Aorta (tissue), 5 donors: ENCODE measurements at regions not wholly inside any gene's neighbourhood (a gene's known extent, or its start where the extent isn't known, plus 50 kb on each side); places are given as distances from the start of the nearest gene placed in this dataset.

Experiments
- ATAC-seq: fragments of 200-7000 bp; cut with Tn5 transposase; one replicate; pipeline ENCODE4 v1.9.1; 2022; ENCODE audit warnings: moderate library complexity; ENCODE audit not compliant: low FRiP score
- DNase-seq, 2 donors: peaks; one replicate each; pipeline ENCODE4 v3.0.0-alpha.2; 2020
- H3K27ac ChIP-seq, 2 donors: one replicate each; pipeline ENCODE4 v1.5.1; 2013; ENCODE audit warnings: low read length in 2 of 2, mild to moderate bottlenecking in 2 of 2, moderate library complexity in 2 of 2, control low read depth in 1 of 2, inconsistent platforms in 1 of 2, low read depth in 1 of 2
- H3K27me3 ChIP-seq, 2 donors: one replicate each; pipeline ENCODE4 v1.6.1; 2013; ENCODE audit warnings: control low read depth in 1 of 2, low read length in 1 of 2, mild to moderate bottlenecking in 1 of 2, moderate library complexity in 1 of 2; ENCODE audit not compliant: insufficient read depth in 2 of 2, control insufficient read depth in 1 of 2
- H3K36me3 ChIP-seq, 2 donors: one replicate each; pipeline ENCODE4 v1.6.1; 2013; ENCODE audit warnings: control low read depth in 1 of 2, low read length in 1 of 2, mild to moderate bottlenecking in 1 of 2; ENCODE audit not compliant: insufficient read depth in 2 of 2, control insufficient read depth in 1 of 2
- H3K4me1 ChIP-seq, 2 donors: one replicate each; pipeline ENCODE4 v1.6.1; 2013; ENCODE audit warnings: low read length in 2 of 2, control low read depth in 1 of 2, mild to moderate bottlenecking in 1 of 2, moderate library complexity in 1 of 2; ENCODE audit not compliant: insufficient read depth in 2 of 2, control insufficient read depth in 1 of 2
- H3K4me3 ChIP-seq, 2 donors: one replicate each; pipeline ENCODE4 v1.5.1; 2013; ENCODE audit warnings: low read length in 2 of 2, control low read depth in 1 of 2, mild to moderate bottlenecking in 1 of 2
- H3K9me3 ChIP-seq: one replicate; pipeline ENCODE4 v1.6.1; 2013; ENCODE audit warnings: mild to moderate bottlenecking, low read length; ENCODE audit not compliant: control insufficient read depth
- WGBS, 2 donors: extraction: QIAGEN DNeasy Blood & Tissue Kit; methylation state at CpG; one replicate each; pipeline ENCODE4 v1.1.7; 2013; 5-methylcytosine and 5-hydroxymethylcytosine counted together
- intact Hi-C, 2 donors: fragments of 100-400 bp; cut with DNase I; formaldehyde crosslinking; loops; one replicate each; pipeline versions ENCODE4 v1.14.2 to v1.15.0; 2022
- donor health status: healthy with polysubstance abuse.
- donor health status: Bipolar disorder and iron deficiency.
- donor health status: DM: no; HTN: no; CAD: no.
- donor health status: DM: no; HTN: no; CAD: no.
- donor health status: DM: yes; HTN: yes; CAD: no.

GRCh38 chr4:180766944-180767729 is 1476.1 kb upstream of the TENM3 start:
- H3K27ac ChIP-seq, result no peak overlapping the region
- WGBS, 2 donors, result 43 to 46% methylated on average over 9 of the region's 9 CpGs
- intact Hi-C loops, result no loop called here
- no peaks in the 10 kb centered on the region for H3K27me3 ChIP-seq
- H3K4me3 ChIP-seq, result no peak overlapping the region
- no peaks in the 10 kb centered on the region for H3K9me3 ChIP-seq
- DNase-seq (no peak), ATAC-seq (no peak)
- no peaks in the 10 kb centered on the region for H3K36me3 ChIP-seq
- no peaks in the 10 kb centered on the region for H3K4me1 ChIP-seq

- intact Hi-C loops, result no loop called here
- H3K9me3 ChIP-seq, result no peaks in the 10 kb centered on the region
- H3K36me3 ChIP-seq, result no peaks in the 10 kb centered on the region
- H3K27ac ChIP-seq, result no peak overlapping the region
- H3K4me3 ChIP-seq, result no peak overlapping the region
- H3K27me3 ChIP-seq, result no peaks in the 10 kb centered on the region
- no peaks in the 10 kb centered on the region for H3K4me1 ChIP-seq
- no peak for DNase-seq
- ATAC-seq, result no peak
- 63 to 73% methylated on average over 3 of the region's 3 CpGs for WGBS, 2 donors
Measured at GRCh38 chr4:180768610-180769009, 1474.6 kb upstream of the TENM3 start.

GRCh38 chr4:180769791-180770190 is 1473.4 kb upstream of the TENM3 start:
- no peak for ATAC-seq
- Histone ChIP-seq H3K4me1 (no peaks in the 10 kb centered on the region), H3K27ac (no peak overlapping the region), H3K4me3 (no peak overlapping the region), H3K9me3 (no peaks in the 10 kb centered on the region), H3K36me3 (no peaks in the 10 kb centered on the region), H3K27me3 (no peaks in the 10 kb centered on the region)
- no peak for DNase-seq
- WGBS, 2 donors, result 65 to 79% methylated on average over 3 of the region's 3 CpGs
- intact Hi-C loops, result no loop called here

- no peaks in the 10 kb centered on the region for H3K36me3 ChIP-seq
- H3K4me1 ChIP-seq, result no peaks in the 10 kb centered on the region
- no peaks in the 10 kb centered on the region for H3K9me3 ChIP-seq
- no peak overlapping the region for H3K27ac ChIP-seq
- 74 to 77% methylated on average over 2 of the region's 2 CpGs for WGBS, 2 donors
- ATAC-seq (no peak), DNase-seq (no peak)
- intact Hi-C loops, result no loop called here
- H3K4me3 ChIP-seq, result no peak overlapping the region
- H3K27me3 ChIP-seq, result no peaks in the 10 kb centered on the region
Measured at GRCh38 chr4:180770265-180770664, 1472.9 kb upstream of the TENM3 start.

- WGBS, 2 donors, result 94 to 96% methylated on average over 5 of the region's 5 CpGs
- H3K27ac ChIP-seq, result no peak overlapping the region
Measured at GRCh38 chr4:180784940-180785339, 1458.3 kb upstream of the TENM3 start.

GRCh38 chr4:180788729-180789128 is 1454.5 kb upstream of the TENM3 start:
- Histone ChIP-seq H3K4me3 (no peak overlapping the region), H3K4me1 (no peaks in the 10 kb centered on the region), H3K27me3 (peaks cover 0 to 2% of the 10 kb centered on the region in 2 donors), H3K27ac (no peak overlapping the region), H3K36me3 (no peaks in the 10 kb centered on the region), H3K9me3 (no peaks in the 10 kb centered on the region)
- ATAC-seq, result no peak
- WGBS, 2 donors, result 88 to 90% methylated on average over 8 of the region's 8 CpGs
- intact Hi-C loops, result no loop called here
- no peak for DNase-seq

More at GRCh38 chr4:180784940-180785339, 1458.3 kb upstream of the TENM3 start:
- H3K4me1 ChIP-seq, result no peaks in the 10 kb centered on the region
- DNase-seq (no peak), ATAC-seq (no peak)
- H3K27me3 ChIP-seq, result peaks cover 0 to 2% of the 10 kb centered on the region in 2 donors
- no peaks in the 10 kb centered on the region for H3K36me3 ChIP-seq
- H3K9me3 ChIP-seq, result no peaks in the 10 kb centered on the region
- no peak overlapping the region for H3K4me3 ChIP-seq
- intact Hi-C loops, result no loop called here

- intact Hi-C loops, result no loop called here
- WGBS, 2 donors, result 82 to 85% methylated on average over 6 of the region's 6 CpGs
- H3K4me1 ChIP-seq, result no peaks in the 10 kb centered on the region
- no peak overlapping the region for H3K27ac ChIP-seq
- H3K27me3 ChIP-seq, result no peaks in the 10 kb centered on the region
- H3K4me3 ChIP-seq, result no peak overlapping the region
- ATAC-seq, result no peak
- H3K36me3 ChIP-seq, result no peaks in the 10 kb centered on the region
- no peak for DNase-seq
- no peaks in the 10 kb centered on the region for H3K9me3 ChIP-seq
Measured at GRCh38 chr4:180789929-180790328, 1453.3 kb upstream of the TENM3 start.

GRCh38 chr4:180790471-180790870 is 1452.7 kb upstream of the TENM3 start:
- intact Hi-C loops, result no loop called here
- DNase-seq, result no peak
- Histone ChIP-seq H3K9me3 (no peaks in the 10 kb centered on the region), H3K27ac (no peak overlapping the region), H3K36me3 (no peaks in the 10 kb centered on the region), H3K27me3 (no peaks in the 10 kb centered on the region), H3K4me1 (no peaks in the 10 kb centered on the region), H3K4me3 (no peak overlapping the region)
- no peak for ATAC-seq
- WGBS, 2 donors, result 49 to 57% methylated on average over 3 of the region's 3 CpGs

- intact Hi-C loops, result no loop called here
- Histone ChIP-seq H3K4me1 (no peaks in the 10 kb centered on the region), H3K27me3 (no peaks in the 10 kb centered on the region)
Measured at GRCh38 chr4:180792541-180792940, 1450.7 kb upstream of the TENM3 start.

More at GRCh38 chr4:180792541-180792940, 1450.7 kb upstream of the TENM3 start:
- Histone ChIP-seq H3K4me3 (no peak overlapping the region), H3K27ac (no peak overlapping the region), H3K36me3 (no peaks in the 10 kb centered on the region), H3K9me3 (no peaks in the 10 kb centered on the region)
- ATAC-seq, result no peak
- DNase-seq, result no peak
